Keratinocyte (primary cell): ENCODE measurements at regions not wholly inside any gene's neighbourhood (a gene's known extent, or its start where the extent isn't known, plus 50 kb on each side); places are given as distances from the start of the nearest gene placed in this dataset.

Experiments used
- DNase-seq: peaks from one replicate; pipeline ENCODE4 v3.0.0-alpha.2; 2011; ENCODE audit warnings: low read depth, missing footprints, low spot score
- FAIRE-seq: peaks from 2 replicates; lab custom pipeline; 2011; peaks lifted over from hg19 to GRCh38; lab: Jason Lieb, UNC
- H2AFZ ChIP-seq: 2 replicates; pipeline ENCODE4 v1.6.0; 2012; ENCODE audit warnings: low read length, control low read depth, inconsistent platforms; ENCODE audit not compliant: control insufficient read depth
- H3K27ac ChIP-seq: 2 replicates; pipeline ENCODE4 v1.5.1; 2011; ENCODE audit warnings: low read length; ENCODE audit not compliant: control insufficient read depth, insufficient read depth
- H3K27me3 ChIP-seq: 3 replicates; pipeline ENCODE4 v1.6.0; 2011; ENCODE audit warnings: low read length; ENCODE audit not compliant: control insufficient read depth, insufficient read depth; ENCODE audit errors: extremely low read depth
- H3K36me3 ChIP-seq, 2 experiments: 2 replicates in 1 of 2; 3 replicates in 1 of 2; pipeline ENCODE4 v1.5.1; 2011; ENCODE audit warnings: low read length in 2 of 2, mild to moderate bottlenecking in 1 of 2; ENCODE audit not compliant: control insufficient read depth in 2 of 2, insufficient read depth in 2 of 2; ENCODE audit errors: extremely low read depth in 1 of 2
- H3K4me1 ChIP-seq: 3 replicates; pipeline ENCODE4 v1.5.1; 2011; ENCODE audit warnings: low read length; ENCODE audit not compliant: control insufficient read depth, insufficient read depth; ENCODE audit errors: extremely low read depth
- H3K4me2 ChIP-seq: 3 replicates; pipeline ENCODE4 v1.6.0; 2011; ENCODE audit warnings: low read depth, low read length; ENCODE audit not compliant: control insufficient read depth, insufficient read depth; ENCODE audit errors: extremely low read depth
- H3K4me3 ChIP-seq, 3 experiments: fragments of 200-600 bp in 1 of 3; sonication (generic) in 1 of 3; 2 replicates in 2 of 3; 3 replicates in 1 of 3; pipeline ENCODE4 v1.5.1; 2011 to 2016; ENCODE audit warnings: low read length in 3 of 3, mild to moderate bottlenecking in 3 of 3, control low read depth in 2 of 3, inconsistent platforms in 1 of 3, low read depth in 1 of 3, mixed read lengths in 1 of 3, mixed run types in 1 of 3, moderate library complexity in 1 of 3; ENCODE audit not compliant: control insufficient read depth in 2 of 3, insufficient read depth in 2 of 3; ENCODE audit errors: extremely low read depth in 1 of 3
- H3K79me2 ChIP-seq: 2 replicates; pipeline ENCODE4 v1.6.0; 2012; ENCODE audit warnings: low read length; ENCODE audit not compliant: control insufficient read depth, insufficient read depth
- H3K9ac ChIP-seq: 3 replicates; pipeline ENCODE4 v1.6.0; 2011; ENCODE audit warnings: low read length; ENCODE audit not compliant: control insufficient read depth, insufficient read depth; ENCODE audit errors: extremely low read depth
- H3K9me1 ChIP-seq: 3 replicates; pipeline ENCODE4 v1.6.0; 2011; ENCODE audit warnings: low read length; ENCODE audit not compliant: control insufficient read depth, insufficient read depth; ENCODE audit errors: extremely low read depth
- H3K9me3 ChIP-seq: 2 replicates; pipeline ENCODE4 v1.5.1; 2012; ENCODE audit warnings: low read depth, low read length; ENCODE audit not compliant: control insufficient read depth
- H4K20me1 ChIP-seq: 3 replicates; pipeline ENCODE4 v1.6.0; 2011; ENCODE audit warnings: low read length; ENCODE audit not compliant: control insufficient read depth, insufficient read depth; ENCODE audit errors: extremely low read depth
- CTCF ChIP-seq, 3 experiments: IDR thresholded peaks in 1 of 3; conservative IDR thresholded peaks in 1 of 3; optimal IDR thresholded peaks in 1 of 3; 2 replicates in 2 of 3; 3 replicates in 1 of 3; pipeline versions ENCODE3 to v1.5.1; 2011; ENCODE audit warnings: low read length in 3 of 3, mild to moderate bottlenecking in 3 of 3, moderate library complexity in 2 of 3, control low read depth in 1 of 3, inconsistent platforms in 1 of 3; ENCODE audit not compliant: insufficient read depth in 2 of 3; ENCODE audit errors: extremely low read depth in 1 of 3
- EZH2 ChIP-seq: IDR thresholded peaks from one replicate; pipeline ENCODE4 v1.6.1; 2012; ENCODE audit warnings: inconsistent platforms, mild to moderate bottlenecking, low read length, moderate library complexity
- dilution Hi-C: fragments of 300-500 bp; cut with MboI; formaldehyde crosslinking; loops from one replicate; pipeline ENCODE4 v1.7.0; 2020; ENCODE audit warnings: low sequenced_read_pairs; ENCODE audit not compliant: extremely low pct_ligation_motif_present

GRCh38 chr11:70677232-70677916 lies 279.0 kb downstream of the CTTN start:
- Histone ChIP-seq H2AFZ (no peak overlapping the region), H3K27ac (no peak overlapping the region), H4K20me1 (no peaks in the 10 kb centered on the region), H3K9me3 (peaks cover 15% of the 10 kb centered on the region), H3K27me3 (no peaks in the 10 kb centered on the region), H3K4me2 (no peak overlapping the region), H3K79me2 (no peaks in the 10 kb centered on the region), H3K4me1 (no peaks in the 10 kb centered on the region), H3K9ac (no peak overlapping the region), H3K9me1 (no peaks in the 10 kb centered on the region), H3K4me3 (no peak overlapping the region), H3K36me3 (no peaks in the 10 kb centered on the region)
- DNase-seq: no peak
- dilution Hi-C loops: no loop called here
- no peak for FAIRE-seq
- TF ChIP-seq EZH2 (no peak), CTCF (optimal IDR thresholded peaks at IDR 0.05 in 1 of 3, IDR thresholded peaks at IDR 0.05 in 1 of 3, conservative IDR thresholded peaks at IDR 0.05 in 1 of 3; ENCODE audit: extremely low read depth in 1 of 3, insufficient read depth in 2 of 3, low read length in 3 of 3) (no peak)

GRCh38 chr11:70678931-70679900 lies 280.9 kb downstream of the CTTN start:
- H3K79me2 ChIP-seq: no peaks in the 10 kb centered on the region
- no peak overlapping the region for H3K9ac ChIP-seq

More at GRCh38 chr11:70678931-70679900, 280.9 kb downstream of the CTTN start:
- H4K20me1 ChIP-seq: no peaks in the 10 kb centered on the region
- peaks cover 17% of the 10 kb centered on the region for H3K9me3 ChIP-seq
- FAIRE-seq: no peak
- no peaks in the 10 kb centered on the region for H3K36me3 ChIP-seq
- no peak overlapping the region for H3K4me2 ChIP-seq
- TF ChIP-seq CTCF (optimal IDR thresholded peaks at IDR 0.05 in 1 of 3, IDR thresholded peaks at IDR 0.05 in 1 of 3, conservative IDR thresholded peaks at IDR 0.05 in 1 of 3; ENCODE audit: extremely low read depth in 1 of 3, insufficient read depth in 2 of 3, low read length in 3 of 3): no peak
- TF ChIP-seq EZH2: no peak
- DNase-seq: no peak
- H3K9me1 ChIP-seq: no peaks in the 10 kb centered on the region
- H3K27ac ChIP-seq: no peak overlapping the region
- H3K4me1 ChIP-seq: no peaks in the 10 kb centered on the region
- H3K27me3 ChIP-seq: no peaks in the 10 kb centered on the region
- no peak overlapping the region for H2AFZ ChIP-seq
- H3K4me3 ChIP-seq: no peak overlapping the region
- dilution Hi-C loops: no loop called here
